Trophoblast cell (in vitro differentiated cells and primary cell): ENCODE measurements at regions not wholly inside any gene's neighbourhood (a gene's known extent, or its start where the extent isn't known, plus 50 kb on each side); places are given as distances from the start of the nearest gene placed in this dataset.

ENCODE experiments used
- DNase-seq, 2 donors: peaks; one replicate each; pipeline ENCODE4 v3.0.0-alpha.2; 2016
- H2AFZ ChIP-seq: 2 replicates; pipeline ENCODE4 v1.6.1; 2013; ENCODE audit warnings: low read length, moderate library complexity, mild to moderate bottlenecking; ENCODE audit not compliant: insufficient read depth, poor library complexity
- H2AK5ac ChIP-seq: 2 replicates; pipeline ENCODE4 v1.6.1; 2013; ENCODE audit warnings: mild to moderate bottlenecking, low read length
- H2BK120ac ChIP-seq: 2 replicates; pipeline ENCODE4 v1.6.1; 2013; ENCODE audit warnings: low read length, mild to moderate bottlenecking, moderate library complexity; ENCODE audit not compliant: insufficient read depth, poor library complexity
- H2BK12ac ChIP-seq: 2 replicates; pipeline ENCODE4 v1.6.1; 2013; ENCODE audit warnings: mild to moderate bottlenecking, low read length, moderate library complexity
- H2BK5ac ChIP-seq: 2 replicates; pipeline ENCODE4 v1.6.1; 2013; ENCODE audit warnings: low read length, low read depth, moderate library complexity, mild to moderate bottlenecking; ENCODE audit not compliant: poor library complexity
- H3K14ac ChIP-seq: 2 replicates; pipeline ENCODE4 v1.6.1; 2013; ENCODE audit warnings: mild to moderate bottlenecking, low read length
- H3K18ac ChIP-seq: 2 replicates; pipeline ENCODE4 v1.6.1; 2013; ENCODE audit warnings: mild to moderate bottlenecking, low read length
- H3K23ac ChIP-seq: 2 replicates; pipeline ENCODE4 v1.6.1; 2013; ENCODE audit warnings: low read length
- H3K27ac ChIP-seq: 2 replicates; pipeline ENCODE4 v1.5.1; 2013; ENCODE audit warnings: low read depth, mild to moderate bottlenecking, inconsistent platforms, low read length, moderate library complexity
- H3K27me3 ChIP-seq: 2 replicates; pipeline ENCODE4 v1.6.1; 2013; ENCODE audit warnings: inconsistent platforms, mild to moderate bottlenecking, low read length, moderate library complexity; ENCODE audit not compliant: insufficient read depth
- H3K36me3 ChIP-seq, 2 experiments: 1 replicate in 1 of 2; 2 replicates in 1 of 2; pipeline ENCODE4 v1.6.1; 2013; ENCODE audit warnings: low read length in 2 of 2, mild to moderate bottlenecking in 2 of 2, moderate library complexity in 1 of 2; ENCODE audit not compliant: insufficient read depth in 2 of 2, control insufficient read depth in 1 of 2
- H3K4ac ChIP-seq: 2 replicates; pipeline ENCODE4 v1.6.1; 2013; ENCODE audit warnings: low read depth, mild to moderate bottlenecking, low read length, moderate library complexity
- H3K4me1 ChIP-seq, 2 experiments: 1 replicate in 1 of 2; 2 replicates in 1 of 2; pipeline ENCODE4 v1.6.1; 2013; ENCODE audit warnings: low read length in 2 of 2, mild to moderate bottlenecking in 2 of 2, moderate library complexity in 1 of 2; ENCODE audit not compliant: insufficient read depth in 2 of 2, control insufficient read depth in 1 of 2
- H3K4me2 ChIP-seq: 2 replicates; pipeline ENCODE4 v1.6.1; 2013; ENCODE audit warnings: inconsistent platforms, mild to moderate bottlenecking, low read length, moderate library complexity
- H3K4me3 ChIP-seq: 2 replicates; pipeline ENCODE4 v1.5.1; 2013; ENCODE audit warnings: mild to moderate bottlenecking, low read depth, low read length, inconsistent platforms
- H3K79me1 ChIP-seq: one replicate; pipeline ENCODE4 v1.6.1; 2013; ENCODE audit warnings: low read length
- H3K79me2 ChIP-seq: 2 replicates; pipeline ENCODE4 v1.6.1; 2013; ENCODE audit warnings: low read length, mild to moderate bottlenecking; ENCODE audit not compliant: control insufficient read depth, insufficient read depth, poor library complexity
- H3K9ac ChIP-seq: 2 replicates; pipeline ENCODE4 v1.6.1; 2013; ENCODE audit warnings: mild to moderate bottlenecking, low read length
- H3K9me3 ChIP-seq: 2 replicates; pipeline ENCODE4 v1.6.1; 2013; ENCODE audit warnings: low read depth, mild to moderate bottlenecking, control low read depth, inconsistent platforms, low read length; ENCODE audit not compliant: insufficient read depth
- H4K12ac ChIP-seq: 2 replicates; pipeline ENCODE4 v1.6.1; 2013; ENCODE audit warnings: low read depth, mild to moderate bottlenecking, low read length, moderate library complexity
- H4K8ac ChIP-seq: 2 replicates; pipeline ENCODE4 v1.6.1; 2013; ENCODE audit warnings: low read depth, mild to moderate bottlenecking, low read length, moderate library complexity
- H4K91ac ChIP-seq: one replicate; pipeline ENCODE4 v1.6.1; 2013; ENCODE audit warnings: low read depth, mild to moderate bottlenecking, low read length, moderate library complexity
- WGBS: extraction: QIAGEN DNeasy Blood & Tissue Kit; methylation state at CpG from one replicate; pipeline ENCODE4 v1.1.7; 2013; ENCODE audit warnings: missing lambda C conversion rate; ENCODE audit not compliant: insufficient read length, insufficient coverage; ENCODE audit errors: extremely low coverage; 5-methylcytosine and 5-hydroxymethylcytosine counted together

DNA sequence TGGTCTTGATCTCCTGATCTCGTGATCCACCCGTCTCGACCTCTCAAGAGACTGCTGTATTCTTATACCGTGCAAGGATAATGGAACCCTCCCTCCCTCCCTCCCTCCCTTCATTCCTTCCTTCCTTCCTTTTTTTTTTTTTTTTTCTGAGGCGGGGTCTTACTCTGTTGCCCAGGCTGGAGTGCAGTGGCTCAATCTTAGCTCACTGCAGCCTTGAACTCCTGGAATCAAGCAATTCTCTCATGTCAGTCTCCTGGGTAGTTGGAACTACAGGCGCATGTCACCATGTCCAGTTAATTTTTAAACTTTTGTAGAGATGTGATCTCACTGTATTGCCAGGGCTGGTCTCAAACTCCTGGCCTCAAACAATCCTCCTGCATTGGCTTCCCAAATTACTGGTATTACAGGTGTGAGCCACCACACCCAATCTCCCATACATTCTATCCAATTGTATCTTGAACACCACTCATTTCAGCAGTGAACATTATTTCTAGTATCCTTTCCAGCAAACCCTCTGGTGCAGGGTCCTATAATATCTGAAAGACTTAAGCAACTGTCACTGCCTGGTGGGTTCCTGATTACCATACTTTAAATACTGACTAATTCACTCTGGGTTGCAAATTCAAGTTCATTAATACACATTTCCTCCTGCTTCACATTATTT lies 210.0 kb upstream of the ZNF217 start:
- Histone ChIP-seq H3K27me3 (no peaks in the 10 kb centered on the region), H2AFZ (no peak overlapping the region), H4K91ac (no peak overlapping the region), H3K27ac (no peak overlapping the region), H3K9me3 (no peaks in the 10 kb centered on the region), H3K23ac (no peak overlapping the region), H2BK5ac (no peak overlapping the region), H4K8ac (no peak overlapping the region), H3K4ac (no peak overlapping the region), H3K9ac (no peak overlapping the region), H3K4me2 (no peak overlapping the region), H3K18ac (no peak overlapping the region), H3K4me1 (no peaks in the 10 kb centered on the region), H3K14ac (no peak overlapping the region), H4K12ac (no peak overlapping the region), H3K36me3 (no peaks in the 10 kb centered on the region), H2BK12ac (no peak overlapping the region), H3K79me1 (peaks cover 1% of the 10 kb centered on the region), H2BK120ac (no peak overlapping the region), H3K79me2 (no peaks in the 10 kb centered on the region), H2AK5ac (no peak overlapping the region), H3K4me3 (no peak overlapping the region)
- no peak for DNase-seq
- WGBS = no CpG with 5 or more reads among the region's 6 CpGs

DNA sequence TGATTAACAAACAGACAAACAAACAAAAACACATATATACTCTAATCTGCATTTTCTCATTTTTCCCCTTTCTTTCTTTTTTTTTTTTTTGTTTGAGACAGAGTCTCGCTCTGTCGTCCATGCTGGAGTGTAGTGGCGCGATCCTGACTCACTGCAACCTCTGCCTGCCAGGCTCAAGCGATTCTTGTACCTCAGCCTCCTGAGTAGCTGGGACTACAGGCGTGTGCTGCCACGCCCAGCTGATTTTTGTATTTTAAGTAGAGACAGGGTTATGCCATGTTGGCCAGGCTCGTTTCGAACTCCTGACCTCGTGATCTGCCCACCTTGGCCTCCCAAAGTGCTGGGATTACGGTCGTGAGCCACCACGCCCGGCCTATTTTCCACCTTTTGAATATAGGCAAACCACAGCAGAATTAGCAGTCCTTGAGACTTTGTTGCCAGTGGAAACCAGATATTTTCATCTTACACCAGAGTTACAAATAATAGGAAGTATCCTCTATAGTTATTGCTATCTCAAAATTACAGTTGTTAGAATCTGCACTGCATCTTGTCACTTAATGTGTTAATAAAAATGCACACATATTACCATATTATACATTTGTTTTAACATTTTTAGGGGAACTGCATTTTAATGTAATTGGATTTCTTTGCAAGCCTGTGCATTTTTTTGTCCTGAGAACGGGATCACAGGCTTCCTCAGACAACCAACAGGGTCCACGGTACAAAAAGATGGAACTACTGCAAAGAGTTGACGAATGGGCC lies 208.2 kb upstream of the ZNF217 start:
- DNase-seq = no peak
- H3K9me3 ChIP-seq = no peaks in the 10 kb centered on the region
- no peaks in the 10 kb centered on the region for H3K27me3 ChIP-seq
- H3K23ac ChIP-seq = no peak overlapping the region
- no peak overlapping the region for H2AFZ ChIP-seq
- no peak overlapping the region for H3K4ac ChIP-seq
- H3K36me3 ChIP-seq = no peaks in the 10 kb centered on the region
- no peak overlapping the region for H4K8ac ChIP-seq
- no CpG with 5 or more reads among the region's 17 CpGs for WGBS
- H3K79me1 ChIP-seq = peaks cover 1% of the 10 kb centered on the region
- H3K79me2 ChIP-seq = no peaks in the 10 kb centered on the region
- no peak overlapping the region for H4K91ac ChIP-seq
- no peak overlapping the region for H4K12ac ChIP-seq
- H3K4me2 ChIP-seq = no peak overlapping the region
- no peak overlapping the region for H2AK5ac ChIP-seq
- H3K27ac ChIP-seq = no peak overlapping the region
- H3K14ac ChIP-seq = no peak overlapping the region
- H2BK12ac ChIP-seq = no peak overlapping the region
- no peak overlapping the region for H2BK120ac ChIP-seq
- H3K18ac ChIP-seq = no peak overlapping the region
- no peaks in the 10 kb centered on the region for H3K4me1 ChIP-seq
- H3K9ac ChIP-seq = no peak overlapping the region
- no peak overlapping the region for H3K4me3 ChIP-seq
- no peak overlapping the region for H2BK5ac ChIP-seq

DNA sequence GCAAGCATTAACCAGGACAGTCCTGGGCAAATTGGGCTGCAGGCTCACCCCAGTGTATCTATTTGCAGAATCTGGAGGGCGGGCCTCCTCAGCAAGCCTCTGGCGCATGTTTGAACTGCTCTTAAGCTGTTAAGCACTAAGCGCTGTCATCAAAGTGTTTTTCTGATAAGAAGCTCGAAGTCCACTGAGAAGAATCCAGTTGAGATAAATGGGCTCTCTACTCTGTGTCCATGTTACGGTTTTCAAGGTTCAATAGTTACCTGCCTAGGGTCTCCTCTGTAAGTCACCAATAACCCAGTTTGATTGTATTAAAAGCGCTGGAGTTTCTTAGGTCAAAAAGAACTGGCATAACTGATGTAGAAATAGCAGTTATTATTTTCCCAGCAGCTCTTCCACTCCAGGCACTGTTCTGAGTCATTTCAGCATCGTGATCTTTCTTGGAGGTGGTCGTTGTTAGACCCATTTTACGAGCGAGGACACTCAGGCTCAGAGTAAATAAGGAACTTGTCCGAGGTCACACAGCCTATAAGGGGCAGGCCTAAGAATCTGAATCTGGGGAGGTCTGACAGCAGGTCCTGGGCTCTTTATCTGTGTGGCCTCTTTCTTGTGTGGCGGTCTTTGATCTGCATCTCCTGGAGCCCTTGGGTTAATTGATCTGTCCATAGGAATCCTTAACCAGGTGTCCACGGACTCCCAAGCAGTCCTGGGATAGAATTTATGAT lies 207.4 kb upstream of the ZNF217 start:
- peaks cover 1% of the 10 kb centered on the region for H3K79me1 ChIP-seq
- no peak overlapping the region for H3K23ac ChIP-seq
- H4K91ac ChIP-seq = no peak overlapping the region
- H2AFZ ChIP-seq = no peak overlapping the region
- no peak overlapping the region for H4K8ac ChIP-seq
- no peaks in the 10 kb centered on the region for H3K9me3 ChIP-seq
- H2BK5ac ChIP-seq = no peak overlapping the region
- no peak overlapping the region for H3K18ac ChIP-seq
- H3K4me3 ChIP-seq = no peak overlapping the region
- no peak overlapping the region for H4K12ac ChIP-seq
- no peak overlapping the region for H2BK120ac ChIP-seq
- H3K27me3 ChIP-seq = no peaks in the 10 kb centered on the region
- no peak for DNase-seq
- no peak overlapping the region for H2AK5ac ChIP-seq
- H3K4me2 ChIP-seq = no peak overlapping the region
- H3K27ac ChIP-seq = no peak overlapping the region
- no peak overlapping the region for H3K4ac ChIP-seq
- H3K79me2 ChIP-seq = no peaks in the 10 kb centered on the region
- H2BK12ac ChIP-seq = no peak overlapping the region
- no peaks in the 10 kb centered on the region for H3K36me3 ChIP-seq
- no peaks in the 10 kb centered on the region for H3K4me1 ChIP-seq
- H3K9ac ChIP-seq = no peak overlapping the region
- no peak overlapping the region for H3K14ac ChIP-seq
- no CpG with 5 or more reads among the region's 13 CpGs for WGBS

DNA sequence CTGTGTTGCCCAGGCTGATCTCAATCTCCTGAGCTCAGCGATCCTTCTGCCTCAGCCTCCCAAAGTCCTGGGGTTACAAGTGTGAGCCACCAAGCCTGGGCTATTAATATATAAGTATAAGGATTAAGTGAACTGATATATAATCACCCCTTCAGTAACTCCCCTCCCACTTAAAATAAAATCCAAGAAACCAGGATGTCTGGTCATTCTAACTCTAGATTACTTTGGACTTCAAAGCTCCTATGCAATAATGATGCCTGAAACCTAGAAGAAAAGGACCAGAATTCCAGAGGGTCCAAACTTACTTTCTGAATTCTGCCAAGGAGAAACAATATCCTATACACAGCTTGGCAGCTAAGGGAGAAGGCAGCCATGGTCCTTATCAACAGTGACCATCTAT lies 206.8 kb upstream of the ZNF217 start:
- H4K12ac ChIP-seq = no peak overlapping the region
- H3K9ac ChIP-seq = no peak overlapping the region
- H3K4ac ChIP-seq = no peak overlapping the region
- no peak overlapping the region for H2BK5ac ChIP-seq
- no peaks in the 10 kb centered on the region for H3K4me1 ChIP-seq
- peaks cover 1% of the 10 kb centered on the region for H3K79me1 ChIP-seq
- H4K91ac ChIP-seq = no peak overlapping the region
- no peaks in the 10 kb centered on the region for H3K27me3 ChIP-seq
- no peak for DNase-seq
- H2AK5ac ChIP-seq = no peak overlapping the region
- H2BK120ac ChIP-seq = no peak overlapping the region
- H3K9me3 ChIP-seq = no peaks in the 10 kb centered on the region
- no peak overlapping the region for H3K14ac ChIP-seq
- H3K4me3 ChIP-seq = no peak overlapping the region
- no peak overlapping the region for H2BK12ac ChIP-seq
- no peak overlapping the region for H3K18ac ChIP-seq
- no peak overlapping the region for H3K23ac ChIP-seq
- H3K27ac ChIP-seq = no peak overlapping the region
- no peak overlapping the region for H2AFZ ChIP-seq
- H3K36me3 ChIP-seq = no peaks in the 10 kb centered on the region
- peak overlapping the region; percentile 8 for H4K8ac ChIP-seq
- no CpG with 5 or more reads among the region's 1 CpG for WGBS
- H3K4me2 ChIP-seq = no peak overlapping the region
- H3K79me2 ChIP-seq = no peaks in the 10 kb centered on the region
